ENCODE measurements at regions not wholly inside any gene's neighbourhood (a gene's known extent, or its start where the extent isn't known, plus 50 kb on each side); places are given as distances from the start of the nearest gene placed in this dataset.

- Histone ChIP-seq H3K27me3 (no peaks in the 10 kb centered on the region), H3K4me1 (no peaks in the 10 kb centered on the region), H3K9me3 (no peaks in the 10 kb centered on the region), H3K36me3 (no peaks in the 10 kb centered on the region), H3K27ac (no peak overlapping the region), H3K4me3 (no peak overlapping the region)
- TF ChIP-seq CTCF (IDR thresholded peaks at IDR 0.05) (no peak), POLR2A (IDR thresholded peaks at IDR 0.05) (no peak)
- DNase-seq = no peak
These were observed 130.8 kb upstream of the STC2 start for GRCh38 chr5:173458828-173459609.

DNA sequence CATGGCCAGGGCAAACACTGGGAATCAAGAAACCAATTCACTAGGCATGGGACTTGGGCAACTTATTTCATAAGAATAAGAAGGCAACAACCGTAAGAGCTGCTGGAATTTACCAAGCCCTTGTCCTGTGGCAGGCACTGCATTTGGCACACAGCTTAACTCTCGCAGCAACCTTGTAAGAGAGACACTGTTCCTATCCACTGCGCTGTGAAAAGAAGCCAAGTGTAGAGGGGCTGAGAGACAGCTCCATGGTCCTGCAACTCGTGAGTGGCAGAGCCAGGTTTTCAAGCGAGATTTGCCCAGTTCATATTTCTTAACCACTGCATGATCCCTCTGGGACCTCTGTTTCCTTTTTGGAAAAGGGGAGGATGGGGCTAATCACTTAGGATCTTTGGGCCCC lies 129.3 kb upstream of the STC2 start:
- H3K27me3 ChIP-seq = no peaks in the 10 kb centered on the region
- H3K4me1 ChIP-seq = no peaks in the 10 kb centered on the region
- TF ChIP-seq POLR2A (IDR thresholded peaks at IDR 0.05) = no peak
- TF ChIP-seq CTCF (IDR thresholded peaks at IDR 0.05) = no peak
- H3K36me3 ChIP-seq = no peaks in the 10 kb centered on the region
- no peak for DNase-seq
- H3K9me3 ChIP-seq = no peaks in the 10 kb centered on the region
- H3K27ac ChIP-seq = no peak overlapping the region
- no peak overlapping the region for H3K4me3 ChIP-seq

DNA sequence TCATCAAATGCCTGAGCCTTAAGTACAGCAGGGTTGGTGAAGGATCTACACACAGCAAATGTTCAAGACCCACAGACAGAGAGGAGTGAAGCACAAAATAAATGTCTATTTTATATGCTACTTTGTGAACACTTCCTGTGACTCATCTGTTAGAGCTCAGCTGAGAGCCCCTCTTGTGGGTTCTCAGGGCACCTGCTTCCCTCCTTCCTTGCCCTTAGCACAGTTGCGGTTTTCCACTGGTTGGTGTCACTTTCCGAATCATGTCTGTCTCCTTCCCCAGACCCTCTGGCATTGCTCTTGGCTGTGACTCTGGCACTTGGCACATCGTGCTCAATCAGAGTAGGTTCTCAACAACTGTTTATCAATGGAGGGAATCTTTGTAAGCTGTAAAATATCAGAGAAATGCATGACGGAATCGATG lies 128.5 kb upstream of the STC2 start:
- Histone ChIP-seq H3K4me3 (no peak overlapping the region), H3K4me1 (no peaks in the 10 kb centered on the region), H3K9me3 (no peaks in the 10 kb centered on the region), H3K27me3 (no peaks in the 10 kb centered on the region), H3K36me3 (no peaks in the 10 kb centered on the region), H3K27ac (no peak overlapping the region)
- TF ChIP-seq CTCF (IDR thresholded peaks at IDR 0.05) (no peak), POLR2A (IDR thresholded peaks at IDR 0.05) (no peak)
- no peak for DNase-seq

DNA sequence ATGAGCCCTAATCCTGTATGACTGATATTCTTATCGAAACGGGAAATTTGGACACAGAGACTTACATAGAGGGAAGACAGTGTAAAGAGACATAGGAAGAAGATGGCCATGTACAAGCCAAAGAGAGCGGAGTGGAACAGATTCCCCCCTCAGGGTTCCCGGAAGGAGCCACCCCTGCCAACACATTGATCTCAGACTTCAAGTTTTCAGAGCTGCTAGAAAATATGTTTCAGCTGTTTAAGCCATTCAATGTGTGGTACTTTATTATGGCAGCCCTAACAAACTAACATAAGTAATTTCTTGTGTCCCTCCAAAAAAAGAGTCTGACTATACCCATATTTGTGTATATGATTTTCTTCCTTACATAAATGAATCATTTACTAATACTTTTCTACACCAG lies 128.0 kb upstream of the STC2 start:
- H3K4me1 ChIP-seq = no peaks in the 10 kb centered on the region
- no peak overlapping the region for H3K27ac ChIP-seq
- H3K27me3 ChIP-seq = no peaks in the 10 kb centered on the region
- H3K9me3 ChIP-seq = no peaks in the 10 kb centered on the region
- H3K36me3 ChIP-seq = no peaks in the 10 kb centered on the region
- no peak overlapping the region for H3K4me3 ChIP-seq
- TF ChIP-seq POLR2A (IDR thresholded peaks at IDR 0.05) (no peak), CTCF (IDR thresholded peaks at IDR 0.05) (no peak)
- DNase-seq = no peak

DNA sequence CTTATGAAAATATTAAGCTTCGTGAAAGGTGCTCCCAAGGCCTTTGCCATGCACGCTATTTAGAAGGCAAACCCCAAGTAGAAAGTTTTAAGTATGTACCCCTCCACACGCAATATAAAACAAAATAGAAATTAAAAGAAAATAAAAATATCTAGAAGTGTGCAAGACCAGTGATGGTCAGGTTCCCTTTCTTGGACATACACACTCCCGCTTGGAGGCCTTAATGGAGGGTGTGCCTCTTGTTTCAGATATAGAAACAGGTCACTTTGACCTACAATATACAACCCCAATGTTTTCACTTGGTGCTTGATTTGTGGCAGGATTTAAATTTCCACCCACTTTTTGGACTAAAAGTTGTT lies 127.4 kb upstream of the STC2 start:
- no peak overlapping the region for H3K27ac ChIP-seq

More for the DNA sequence above, 127.4 kb upstream of the STC2 start:
- Histone ChIP-seq H3K36me3 (no peaks in the 10 kb centered on the region), H3K27me3 (no peaks in the 10 kb centered on the region), H3K4me3 (no peak overlapping the region), H3K9me3 (no peaks in the 10 kb centered on the region), H3K4me1 (no peaks in the 10 kb centered on the region)
- TF ChIP-seq POLR2A (IDR thresholded peaks at IDR 0.05) (no peak), CTCF (IDR thresholded peaks at IDR 0.05) (no peak)
- no peak for DNase-seq
